Mesenchymal stem cell (in vitro differentiated cells and primary cell): ENCODE measurements at regions not wholly inside any gene's neighbourhood (a gene's known extent, or its start where the extent isn't known, plus 50 kb on each side); places are given as distances from the start of the nearest gene placed in this dataset.

ENCODE experiments used
- DNase-seq: peaks from one replicate; pipeline ENCODE4 v3.0.0-alpha.2; 2013
- H2AFZ ChIP-seq: one replicate; pipeline ENCODE4 v1.6.1; 2013; ENCODE audit warnings: low read depth, mild to moderate bottlenecking, control low read depth, inconsistent platforms, low read length, moderate library complexity
- H2AK5ac ChIP-seq: 2 replicates; pipeline ENCODE4 v1.6.1; 2013; ENCODE audit warnings: low read length, moderate library complexity, mild to moderate bottlenecking, inconsistent platforms; ENCODE audit not compliant: severe bottlenecking
- H2BK120ac ChIP-seq: one replicate; pipeline ENCODE4 v1.6.1; 2013; ENCODE audit warnings: low read depth, mild to moderate bottlenecking, inconsistent platforms, low read length, moderate library complexity
- H2BK12ac ChIP-seq, 2 experiments: one replicate each; pipeline ENCODE4 v1.6.1; 2013; ENCODE audit warnings: inconsistent platforms in 2 of 2, low read length in 2 of 2, mild to moderate bottlenecking in 2 of 2, moderate library complexity in 2 of 2, control low read depth in 1 of 2
- H2BK15ac ChIP-seq: one replicate; pipeline ENCODE4 v1.6.1; 2013; ENCODE audit warnings: mild to moderate bottlenecking, low read depth, inconsistent platforms; ENCODE audit not compliant: poor library complexity, severe bottlenecking
- H2BK5ac ChIP-seq: 2 replicates; pipeline ENCODE4 v1.6.1; 2013; ENCODE audit warnings: low read depth, mild to moderate bottlenecking, low read length, control low read depth, inconsistent platforms; ENCODE audit not compliant: poor library complexity, severe bottlenecking
- H3K14ac ChIP-seq, 2 experiments: one replicate each; pipeline ENCODE4 v1.6.1; 2013; ENCODE audit warnings: inconsistent platforms in 2 of 2, low read length in 2 of 2, control low read depth in 1 of 2, mild to moderate bottlenecking in 1 of 2, moderate library complexity in 1 of 2
- H3K18ac ChIP-seq, 2 experiments: one replicate each; pipeline ENCODE4 v1.6.1; 2013; ENCODE audit warnings: inconsistent platforms in 2 of 2, low read length in 2 of 2, control low read depth in 1 of 2, low read depth in 1 of 2, mild to moderate bottlenecking in 1 of 2
- H3K23ac ChIP-seq, 2 experiments: one replicate each; pipeline ENCODE4 v1.6.1; 2013; ENCODE audit warnings: inconsistent platforms in 2 of 2, low read length in 2 of 2, mild to moderate bottlenecking in 2 of 2, moderate library complexity in 2 of 2, control low read depth in 1 of 2
- H3K27ac ChIP-seq: 2 replicates; pipeline ENCODE4 v1.5.1; 2013; ENCODE audit warnings: mild to moderate bottlenecking, moderate library complexity, low read length, control low read depth, inconsistent platforms; ENCODE audit not compliant: poor library complexity, severe bottlenecking
- H3K27me3 ChIP-seq, 2 experiments: 2 replicates each; pipeline versions ENCODE4 v1.6.1 to v1.7.0; 2013; ENCODE audit warnings: low read length in 2 of 2, mild to moderate bottlenecking in 2 of 2, moderate library complexity in 2 of 2, control low read depth in 1 of 2, inconsistent platforms in 1 of 2; ENCODE audit not compliant: control insufficient read depth in 1 of 2, insufficient read depth in 1 of 2
- H3K36me3 ChIP-seq, 2 experiments: 2 replicates each; pipeline versions ENCODE4 v1.6.1 to v1.7.0; 2013; ENCODE audit warnings: low read length in 2 of 2, control low read depth in 1 of 2, inconsistent platforms in 1 of 2, low read depth in 1 of 2, mild to moderate bottlenecking in 1 of 2; ENCODE audit not compliant: insufficient read depth in 2 of 2, control insufficient read depth in 1 of 2
- H3K4ac ChIP-seq, 2 experiments: one replicate each; pipeline ENCODE4 v1.6.1; 2013; ENCODE audit warnings: inconsistent platforms in 2 of 2, low read length in 2 of 2, mild to moderate bottlenecking in 2 of 2, moderate library complexity in 2 of 2, control low read depth in 1 of 2, low read depth in 1 of 2
- H3K4me1 ChIP-seq: 2 replicates; pipeline ENCODE4 v1.6.1; 2013; ENCODE audit warnings: low read depth, low read length, control low read depth; ENCODE audit not compliant: control insufficient read depth, insufficient read depth
- H3K4me2 ChIP-seq: 2 replicates; pipeline ENCODE4 v1.6.1; 2013; ENCODE audit warnings: low read length, mild to moderate bottlenecking, inconsistent platforms; ENCODE audit not compliant: poor library complexity, severe bottlenecking
- H3K4me3 ChIP-seq, 2 experiments: 2 replicates each; pipeline versions ENCODE4 v1.5.1 to v1.7.0; 2013; ENCODE audit warnings: low read length in 2 of 2, mild to moderate bottlenecking in 2 of 2, control low read depth in 1 of 2, low read depth in 1 of 2; ENCODE audit not compliant: insufficient read depth in 1 of 2
- H3K79me1 ChIP-seq: replicated peaks from 2 replicates; pipeline ENCODE4 v1.6.1; 2013; ENCODE audit warnings: mild to moderate bottlenecking, control low read depth, low read length, inconsistent platforms; ENCODE audit not compliant: poor library complexity, severe bottlenecking
- H3K9ac ChIP-seq: 2 replicates; pipeline ENCODE4 v1.7.0; 2013; ENCODE audit warnings: mild to moderate bottlenecking, low read length, moderate library complexity
- H3K9me3 ChIP-seq: 2 replicates; pipeline ENCODE4 v1.7.0; 2013; ENCODE audit warnings: mild to moderate bottlenecking, low read length; ENCODE audit not compliant: control insufficient read depth
- H4K8ac ChIP-seq: one replicate; pipeline ENCODE4 v1.6.1; 2013; ENCODE audit warnings: inconsistent platforms, mild to moderate bottlenecking, low read length, moderate library complexity
- H4K91ac ChIP-seq: one replicate; pipeline ENCODE4 v1.6.1; 2013; ENCODE audit warnings: mild to moderate bottlenecking, low read length, inconsistent platforms
- WGBS: methylation state at CpG from one replicate; pipeline ENCODE4 v1.1.7; 2013; ENCODE audit warnings: mixed read lengths; 5-methylcytosine and 5-hydroxymethylcytosine counted together

DNA sequence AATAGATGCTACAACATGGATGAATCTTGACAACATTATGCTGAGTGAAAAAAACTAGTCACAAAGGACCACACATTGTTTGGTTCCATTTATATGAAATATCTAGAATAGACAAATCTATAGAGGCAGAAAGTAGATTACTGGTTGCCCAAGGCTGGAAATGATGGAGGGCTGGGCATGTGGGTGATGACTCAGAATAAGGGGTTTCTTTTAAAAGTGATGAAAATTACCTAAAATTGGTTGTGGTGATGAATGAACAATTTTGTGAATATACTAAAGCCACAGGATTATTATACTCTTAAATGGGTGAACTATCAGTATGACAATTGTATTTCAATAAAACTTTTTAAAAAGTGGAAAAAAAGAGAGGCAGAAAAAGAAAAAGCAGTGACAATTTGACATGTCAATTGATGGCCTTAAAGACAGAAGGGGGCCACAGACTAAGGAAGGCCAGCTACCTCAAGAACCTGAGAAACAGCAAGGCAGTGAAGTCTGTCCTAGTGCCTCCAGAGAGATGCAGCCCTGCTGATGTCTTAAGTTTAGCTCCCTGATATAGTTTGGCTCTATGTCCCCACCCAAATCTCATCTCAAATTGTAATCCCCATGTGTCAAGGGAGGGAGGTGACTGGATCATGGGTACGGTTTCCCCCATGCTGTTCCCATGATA lies 182.7 kb downstream of the PIK3R1 start:
- Histone ChIP-seq H2BK15ac (no peak overlapping the region), H3K9me3 (peaks cover 14% of the 10 kb centered on the region)

DNA sequence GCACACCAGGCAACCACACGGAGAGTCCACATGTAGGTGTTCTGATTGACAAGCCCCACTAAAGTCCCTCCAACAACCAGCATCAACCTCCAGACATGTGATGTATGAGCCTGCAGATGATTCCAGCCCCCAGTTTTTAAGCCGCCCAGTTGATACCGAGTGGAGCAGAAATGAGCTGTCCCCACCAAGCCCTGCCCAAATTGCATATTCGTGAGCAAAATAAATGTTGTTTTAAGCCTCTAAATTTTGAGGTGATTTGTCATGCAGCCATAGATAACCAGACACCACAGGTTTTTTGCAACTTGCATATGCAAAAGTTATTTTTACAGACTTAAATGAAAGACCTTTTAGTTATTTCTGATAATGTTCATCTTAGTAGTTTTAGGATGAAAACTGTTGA lies 187.7 kb downstream of the PIK3R1 start:
- H3K4me2 ChIP-seq, result no peak overlapping the region
- no peak overlapping the region for H4K91ac ChIP-seq
- no peak overlapping the region for H4K8ac ChIP-seq
- no peak overlapping the region for H3K27ac ChIP-seq
- H3K18ac ChIP-seq, result no peak overlapping the region
- H3K36me3 ChIP-seq, result no peaks in the 10 kb centered on the region
- no peak overlapping the region for H2AK5ac ChIP-seq
- H3K4me3 ChIP-seq, result no peak overlapping the region
- H3K9ac ChIP-seq, result no peak overlapping the region
- H3K27me3 ChIP-seq, result no peaks in the 10 kb centered on the region
- WGBS, result 98% methylated on average over 3 of the region's 4 CpGs
- no peak overlapping the region for H3K4ac ChIP-seq
- H3K9me3 ChIP-seq, result peaks cover 6% of the 10 kb centered on the region
- no peak overlapping the region for H2BK5ac ChIP-seq
- H3K23ac ChIP-seq, result no peak overlapping the region
- no peak overlapping the region for H2BK120ac ChIP-seq
- no peaks in the 10 kb centered on the region for H3K79me1 ChIP-seq
- H2BK15ac ChIP-seq, result no peak overlapping the region
- H3K4me1 ChIP-seq, result no peaks in the 10 kb centered on the region
- DNase-seq, result no peak
- H2BK12ac ChIP-seq, result no peak overlapping the region
- H2AFZ ChIP-seq, result no peak overlapping the region
- no peak overlapping the region for H3K14ac ChIP-seq

More for the DNA sequence above, 182.7 kb downstream of the PIK3R1 start:
- Histone ChIP-seq H3K27me3 (no peaks in the 10 kb centered on the region), H3K4ac (no peak overlapping the region), H3K14ac (no peak overlapping the region), H2BK5ac (no peak overlapping the region), H4K8ac (no peak overlapping the region), H3K9ac (no peak overlapping the region), H3K23ac (no peak overlapping the region), H3K4me1 (peaks cover 5% of the 10 kb centered on the region), H3K4me2 (no peak overlapping the region), H2AFZ (no peak overlapping the region), H3K4me3 (no peak overlapping the region), H4K91ac (no peak overlapping the region), H3K27ac (no peak overlapping the region), H2BK120ac (no peak overlapping the region), H2BK12ac (no peak overlapping the region), H2AK5ac (no peak overlapping the region), H3K79me1 (no peaks in the 10 kb centered on the region), H3K36me3 (no peaks in the 10 kb centered on the region), H3K18ac (no peak overlapping the region)
- no CpG with 5 or more reads among the region's 1 CpG for WGBS
- no peak for DNase-seq

GRCh38 chr5:68404246-68404645 lies 188.7 kb downstream of the PIK3R1 start:
- H3K4me1 ChIP-seq, result peaks cover under 1% of the 10 kb centered on the region

GRCh38 chr5:68405026-68405684 lies 189.6 kb downstream of the PIK3R1 start:
- Histone ChIP-seq H3K4me3 (no peak overlapping the region), H4K8ac (no peak overlapping the region), H3K14ac (no peak overlapping the region), H3K27ac (no peak overlapping the region), H2BK120ac (no peak overlapping the region), H3K27me3 (no peaks in the 10 kb centered on the region), H3K4me2 (no peak overlapping the region), H3K4me1 (peaks cover 1% of the 10 kb centered on the region), H2BK5ac (no peak overlapping the region), H3K79me1 (no peaks in the 10 kb centered on the region), H2BK15ac (no peak overlapping the region), H2AFZ (no peak overlapping the region), H3K36me3 (no peaks in the 10 kb centered on the region), H3K4ac (no peak overlapping the region), H3K23ac (no peak overlapping the region), H2AK5ac (no peak overlapping the region), H3K9me3 (peaks cover 6% of the 10 kb centered on the region), H2BK12ac (no peak overlapping the region), H4K91ac (no peak overlapping the region), H3K9ac (no peak overlapping the region), H3K18ac (no peak overlapping the region)
- 52% methylated on average over 1 of the region's 1 CpG for WGBS
- no peak for DNase-seq

More at GRCh38 chr5:68404246-68404645, 188.7 kb downstream of the PIK3R1 start:
- Histone ChIP-seq H3K27me3 (no peaks in the 10 kb centered on the region), H3K9me3 (peaks cover 6% of the 10 kb centered on the region), H3K79me1 (no peaks in the 10 kb centered on the region), H3K4me3 (no peak overlapping the region), H2BK120ac (no peak overlapping the region), H2BK12ac (no peak overlapping the region), H3K4ac (no peak overlapping the region), H2AFZ (no peak overlapping the region), H4K8ac (no peak overlapping the region), H4K91ac (no peak overlapping the region), H3K27ac (no peak overlapping the region), H2BK15ac (no peak overlapping the region), H3K9ac (no peak overlapping the region), H3K14ac (no peak overlapping the region), H3K23ac (no peak overlapping the region), H3K36me3 (no peaks in the 10 kb centered on the region), H3K4me2 (no peak overlapping the region), H2AK5ac (no peak overlapping the region), H3K18ac (no peak overlapping the region), H2BK5ac (no peak overlapping the region)
- no peak for DNase-seq
